GM19239 (cell line): ENCODE measurements at regions not wholly inside any gene's neighbourhood (a gene's known extent, or its start where the extent isn't known, plus 50 kb on each side); places are given as distances from the start of the nearest gene placed in this dataset.

ENCODE experiments used
- DNase-seq: peaks from one replicate; pipeline ENCODE4 v3.0.0; 2011; ENCODE audit warnings: low spot score; ENCODE audit not compliant: insufficient read length
- FAIRE-seq: peaks from 2 replicates; lab custom pipeline; 2011; peaks lifted over from hg19 to GRCh38; lab: Jason Lieb, UNC

DNA sequence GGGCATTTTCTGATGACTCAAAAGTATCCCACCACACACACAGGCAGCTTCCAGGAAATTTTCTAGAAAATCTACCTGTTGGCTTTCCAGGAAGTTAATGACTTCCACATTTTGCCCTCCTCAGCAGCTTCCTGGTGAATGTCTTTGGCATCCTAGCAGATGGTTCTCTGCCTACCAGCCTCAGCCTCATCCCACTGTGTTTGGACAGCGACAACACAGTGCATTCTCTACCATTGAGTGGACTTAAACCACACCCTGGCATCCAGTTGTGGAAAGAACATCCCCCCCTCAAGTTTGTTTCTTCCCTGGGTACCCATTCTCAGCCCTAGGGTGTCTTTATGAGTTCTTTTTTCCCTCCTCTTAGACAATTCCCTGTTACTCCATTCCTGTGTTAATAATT, 50.8 kb upstream of the GADL1 start:
- DNase-seq (no peak), FAIRE-seq (no peak)

DNA sequence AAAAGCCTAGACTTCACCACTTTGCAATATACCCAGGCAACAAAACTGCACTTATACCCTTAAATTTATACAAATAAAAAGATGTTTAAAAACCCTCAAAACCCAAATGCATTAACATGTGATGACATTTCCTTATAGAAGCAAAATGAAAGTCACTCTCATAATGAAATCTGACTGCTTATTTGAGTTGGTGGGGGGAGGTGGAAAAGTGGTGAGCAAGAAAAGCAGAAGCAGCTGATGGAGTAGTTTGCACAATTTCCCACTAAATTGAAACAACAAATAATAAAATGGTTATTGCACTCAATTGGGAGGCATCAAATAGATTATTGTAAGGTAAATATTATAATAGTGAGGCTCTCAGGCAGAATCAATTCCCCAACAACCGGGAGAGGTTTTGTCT, 54.0 kb upstream of the GADL1 start:
- FAIRE-seq (no peak), DNase-seq (no peak)

DNA sequence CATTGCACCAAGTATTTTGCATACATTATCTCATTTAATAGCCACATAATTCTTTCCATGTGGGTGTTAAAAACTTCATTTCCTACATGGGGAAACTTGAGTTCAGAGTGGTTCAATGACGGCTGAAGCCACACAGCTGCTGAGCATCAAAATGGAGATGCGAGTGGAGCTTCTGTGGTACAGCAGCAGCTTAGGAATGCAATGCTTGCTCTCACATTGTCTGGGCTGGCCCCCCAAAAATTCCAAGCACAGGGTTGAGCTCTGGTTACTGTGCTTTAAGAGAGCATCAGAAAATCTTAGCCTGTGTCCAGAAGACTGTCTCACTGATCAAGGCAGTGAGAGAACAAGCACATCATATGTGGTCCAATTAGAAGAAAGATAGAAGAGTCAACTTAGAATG, 57.4 kb upstream of the GADL1 start:
- FAIRE-seq = no peak
- no peak for DNase-seq

DNA sequence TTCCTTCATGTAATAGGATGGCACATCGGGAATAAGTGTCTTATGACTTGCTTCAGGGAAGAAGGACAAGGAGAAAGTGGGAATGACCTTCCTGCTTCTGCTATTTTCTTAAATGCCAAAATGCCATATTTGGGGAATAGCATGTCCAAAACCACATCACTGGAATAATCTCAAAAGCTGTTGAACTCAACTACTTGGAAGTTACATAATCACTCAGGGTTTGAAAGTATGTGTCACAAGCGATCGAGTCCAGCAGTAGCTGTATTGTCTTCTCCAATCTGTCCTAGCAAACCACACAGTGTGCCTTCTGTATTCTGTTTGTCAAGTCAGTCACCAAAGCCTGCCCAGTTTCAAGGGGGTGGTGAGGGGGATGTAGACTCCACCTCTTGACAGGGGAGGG, 58.3 kb upstream of the GADL1 start:
- no peak for FAIRE-seq
- DNase-seq = no peak

DNA sequence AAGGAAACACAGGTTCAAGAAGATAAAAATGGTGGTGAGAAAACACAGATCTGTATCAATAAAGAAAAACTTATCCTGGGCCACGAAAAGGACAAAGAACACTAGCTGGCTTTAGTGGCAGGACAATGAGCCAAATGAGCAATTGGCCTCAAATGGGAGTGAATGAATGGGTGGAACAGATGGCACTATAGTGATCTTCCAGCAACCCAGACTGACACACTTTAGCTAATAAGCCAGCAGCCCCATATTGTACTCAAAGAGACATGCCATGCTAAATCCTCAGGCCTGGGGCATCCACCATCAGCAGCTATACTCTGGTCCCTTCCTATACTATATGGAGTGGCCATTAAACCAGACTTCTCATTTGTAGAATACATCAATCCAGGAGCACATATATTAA, 60.0 kb upstream of the GADL1 start:
- FAIRE-seq (no peak), DNase-seq (no peak)

DNA sequence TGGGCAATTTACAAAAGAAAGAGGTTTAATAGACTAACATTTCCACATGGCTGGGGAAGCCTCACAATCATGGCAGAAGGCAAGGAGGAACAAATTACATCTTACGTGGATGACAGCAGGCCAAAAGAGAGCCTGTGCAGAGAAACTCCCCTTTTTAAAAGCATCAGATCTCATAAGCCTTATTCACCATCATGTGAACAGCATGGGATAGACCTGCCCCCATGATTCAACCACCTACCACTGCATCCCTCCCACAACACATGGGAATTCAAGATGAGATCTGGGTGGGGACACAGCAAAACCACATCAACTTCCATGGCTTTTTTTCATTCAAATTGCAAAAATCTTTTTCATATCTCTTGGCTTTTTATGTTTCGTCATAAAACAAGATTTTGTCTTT, 67.6 kb upstream of the GADL1 start:
- no peak for DNase-seq
- no peak for FAIRE-seq

DNA sequence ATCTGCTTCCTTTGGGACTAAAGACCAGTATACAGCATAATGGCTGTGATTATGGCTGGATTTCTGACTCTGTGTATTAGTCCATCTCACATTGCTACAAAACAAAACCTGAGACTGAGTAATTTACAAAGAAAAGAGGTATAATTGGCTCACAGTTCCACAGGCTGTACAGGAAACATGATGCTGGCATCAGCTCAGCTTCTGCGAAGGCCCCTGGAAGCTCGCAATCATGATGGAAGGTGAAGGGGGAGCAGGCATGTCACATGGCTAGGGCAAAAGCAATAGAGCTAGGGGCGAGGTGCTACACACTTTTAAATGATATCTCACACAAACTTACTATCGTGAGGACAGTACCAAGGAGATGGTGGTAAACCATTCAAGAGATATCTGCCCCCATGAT, 68.0 kb upstream of the GADL1 start:
- DNase-seq (no peak), FAIRE-seq (no peak)

DNA sequence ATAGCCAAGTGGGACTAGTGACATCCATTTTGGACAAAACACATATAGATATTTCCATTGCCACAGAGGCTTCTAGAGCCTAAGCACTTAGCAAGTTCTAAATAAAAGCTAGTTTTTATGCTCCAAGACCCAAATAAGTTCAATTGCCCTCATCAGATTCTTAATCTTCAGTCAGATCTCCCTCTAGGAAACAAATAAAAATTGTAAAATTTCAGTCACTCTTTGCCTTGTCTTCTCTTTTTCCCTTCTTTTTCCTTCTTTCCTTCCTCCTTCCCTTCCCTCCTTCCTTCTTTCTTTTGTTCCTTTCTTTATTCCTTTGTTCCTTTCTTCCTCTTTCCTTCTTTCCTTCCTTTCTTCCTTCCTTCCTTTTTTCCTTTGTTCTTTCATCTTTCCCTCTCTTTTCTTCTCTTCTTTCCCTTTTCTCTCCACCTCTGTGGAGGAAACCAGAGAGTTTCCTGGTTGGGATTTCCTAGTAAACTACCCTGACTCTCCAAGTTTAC, 68.8 kb upstream of the GADL1 start:
- DNase-seq = no peak
- no peak for FAIRE-seq

DNA sequence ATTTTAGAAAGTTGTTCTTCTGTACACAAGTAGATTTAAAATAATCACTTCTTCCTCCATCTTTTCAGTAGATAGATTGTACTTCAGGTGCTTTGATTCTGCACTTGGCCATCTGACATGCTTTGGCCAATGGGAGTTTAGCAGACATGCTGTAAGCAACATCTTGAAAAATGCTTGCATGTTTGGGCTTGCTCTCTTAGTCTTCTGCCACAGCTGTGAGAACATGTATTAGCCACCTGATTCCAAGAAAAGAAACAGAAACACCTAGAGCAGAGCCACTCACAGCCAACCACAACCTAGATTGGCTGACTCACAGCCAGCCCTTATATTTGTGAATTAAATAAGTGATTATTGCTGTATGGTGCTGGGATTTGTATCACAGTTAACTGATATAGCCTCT, 70.2 kb upstream of the GADL1 start:
- DNase-seq = no peak
- FAIRE-seq = no peak

DNA sequence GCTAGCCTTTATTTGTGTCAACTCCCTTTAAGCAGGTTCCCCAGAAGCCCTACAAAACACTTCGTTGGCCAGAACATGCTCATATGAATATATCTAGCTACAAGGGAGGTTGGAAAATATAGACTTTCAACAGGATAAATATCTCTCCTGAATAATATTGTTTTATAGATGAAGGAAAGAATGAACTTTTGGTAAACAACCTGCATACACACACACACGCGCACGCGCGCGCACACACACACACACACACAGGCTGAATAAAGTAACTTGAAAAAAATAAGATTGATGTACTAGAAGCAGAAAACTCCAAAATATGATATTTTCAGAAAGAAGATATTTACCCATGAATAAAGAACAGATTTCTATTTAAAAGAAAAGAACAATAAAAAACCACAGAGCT, 72.4 kb upstream of the GADL1 start:
- FAIRE-seq = no peak
- no peak for DNase-seq

DNA sequence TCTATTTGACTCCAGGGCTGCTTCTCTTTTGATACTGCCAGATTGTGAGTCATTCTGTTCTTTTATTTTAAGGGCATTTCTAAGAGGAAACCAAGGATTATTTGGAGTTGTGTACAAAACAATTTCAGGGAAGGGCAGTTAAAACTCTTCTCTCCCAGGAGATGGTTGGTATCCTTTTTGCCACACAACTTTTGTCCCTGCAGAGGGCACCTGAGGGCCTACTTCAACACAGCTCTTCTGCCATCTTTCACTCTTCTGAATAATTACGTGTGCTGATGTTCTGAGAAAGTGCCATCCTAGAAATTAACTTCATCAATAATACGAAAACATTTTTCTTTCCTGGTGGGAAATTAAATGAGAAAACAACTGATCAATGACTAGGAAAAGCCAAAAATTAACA, 75.7 kb upstream of the GADL1 start:
- FAIRE-seq = no peak

DNA sequence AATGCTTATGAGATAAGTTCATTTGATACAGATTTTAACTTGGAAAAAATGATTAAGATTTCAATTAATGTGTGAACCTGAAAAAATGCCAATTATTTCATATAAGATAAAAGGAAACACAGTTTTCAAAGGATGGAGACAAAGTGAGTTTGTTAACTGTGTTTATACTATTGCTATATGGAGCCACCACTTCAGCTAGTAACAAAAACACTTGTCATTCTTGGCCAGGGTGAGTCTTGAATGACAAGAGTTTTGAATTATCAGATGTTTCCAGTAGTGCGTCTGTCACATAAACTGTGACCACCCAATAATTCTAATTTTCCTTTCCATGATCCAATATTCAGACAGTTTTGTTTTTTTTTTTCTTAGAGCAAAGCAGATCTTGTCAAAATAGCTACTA, 78.0 kb upstream of the GADL1 start:
- DNase-seq = no peak
- FAIRE-seq = no peak

More for the DNA sequence above, 75.7 kb upstream of the GADL1 start:
- DNase-seq = no peak

DNA sequence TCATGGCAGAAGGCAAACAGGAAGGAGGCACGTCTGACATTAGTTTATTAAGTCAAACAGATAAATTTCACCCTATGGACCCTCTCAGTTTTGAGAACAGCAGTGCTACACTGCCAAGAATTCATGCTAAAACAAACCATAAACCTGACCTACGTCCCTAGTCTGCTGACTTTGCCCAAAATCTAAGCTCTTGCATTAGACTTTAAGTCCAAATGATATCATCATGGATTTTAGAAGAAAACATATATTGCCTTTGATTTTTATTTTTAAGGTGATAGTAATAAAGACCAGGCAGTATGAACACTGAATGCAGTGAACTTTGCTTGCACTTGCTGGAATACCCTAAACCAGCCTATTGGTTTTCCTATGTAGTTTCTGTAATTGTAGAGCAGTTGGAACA, 79.6 kb upstream of the GADL1 start:
- DNase-seq (no peak), FAIRE-seq (no peak)

DNA sequence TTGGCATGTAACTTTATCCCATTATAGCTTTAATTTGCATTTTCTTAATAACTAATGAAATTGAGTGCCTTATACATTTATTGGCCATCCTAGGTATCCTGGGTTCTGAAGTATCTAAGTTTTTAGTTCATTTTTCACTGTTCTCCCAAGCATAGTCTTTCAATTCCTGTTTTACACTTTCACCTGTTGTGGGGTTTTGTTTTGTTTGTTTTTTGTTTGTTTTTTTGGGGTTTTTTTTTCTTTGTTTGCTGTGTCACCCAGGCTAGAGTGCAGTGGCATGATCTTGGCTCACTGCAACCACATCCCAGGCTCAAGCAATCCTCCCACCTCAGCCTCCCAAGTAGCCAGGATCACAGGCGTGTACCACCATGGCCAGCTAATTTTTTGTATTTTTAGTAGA, 83.1 kb upstream of the GADL1 start:
- DNase-seq (no peak), FAIRE-seq (no peak)

DNA sequence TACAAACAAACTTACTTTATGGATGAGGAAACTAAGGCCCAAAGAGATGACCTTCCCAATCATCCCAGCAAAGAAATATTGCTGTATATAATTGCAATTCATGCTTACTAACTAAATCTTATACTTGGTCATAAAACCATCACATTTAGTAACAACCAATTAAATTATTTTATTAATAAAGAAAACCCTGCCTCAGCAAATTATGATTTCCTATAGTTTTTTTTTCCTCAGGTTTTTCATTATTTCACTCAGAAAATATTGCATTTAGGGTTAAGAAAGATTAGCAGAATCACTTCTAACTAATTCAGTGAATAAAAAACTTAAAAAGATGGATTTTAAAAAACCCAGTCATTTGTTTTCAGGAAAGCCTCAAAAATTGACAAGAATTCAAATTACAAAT, 86.5 kb upstream of the GADL1 start:
- FAIRE-seq = no peak
- no peak for DNase-seq

DNA sequence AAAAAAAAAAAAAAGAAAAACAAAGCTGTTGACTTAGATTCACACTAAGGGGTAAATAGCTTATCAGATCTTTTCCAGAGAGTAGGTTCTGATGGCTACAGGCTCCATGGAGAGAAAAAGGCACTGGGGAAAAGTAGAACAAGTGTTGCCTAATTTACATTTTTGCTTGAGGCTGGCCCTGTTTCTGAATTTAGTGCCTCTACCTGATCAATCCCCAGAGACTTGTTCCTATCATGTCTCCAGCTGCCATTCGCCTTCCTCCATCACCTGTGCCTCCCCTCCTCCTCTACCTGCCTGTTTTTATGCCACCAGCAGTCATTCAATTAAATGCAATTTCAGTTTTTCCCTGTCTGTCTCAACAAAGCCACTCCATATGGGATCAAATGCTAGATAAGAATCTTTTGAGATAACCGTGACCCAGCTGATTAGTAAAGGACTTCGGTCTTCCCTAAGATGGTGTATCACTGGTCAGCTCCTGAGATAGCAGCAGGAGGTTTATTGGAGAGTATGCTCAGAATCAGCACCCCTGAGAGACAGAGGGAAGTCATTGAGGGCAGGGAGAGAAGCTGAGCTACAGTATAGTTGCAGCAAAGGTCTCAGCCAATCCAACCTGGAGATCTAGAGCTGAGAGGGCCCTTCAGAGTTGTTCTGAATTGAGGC, 88.1 kb upstream of the GADL1 start:
- no peak for FAIRE-seq
- no peak for DNase-seq

DNA sequence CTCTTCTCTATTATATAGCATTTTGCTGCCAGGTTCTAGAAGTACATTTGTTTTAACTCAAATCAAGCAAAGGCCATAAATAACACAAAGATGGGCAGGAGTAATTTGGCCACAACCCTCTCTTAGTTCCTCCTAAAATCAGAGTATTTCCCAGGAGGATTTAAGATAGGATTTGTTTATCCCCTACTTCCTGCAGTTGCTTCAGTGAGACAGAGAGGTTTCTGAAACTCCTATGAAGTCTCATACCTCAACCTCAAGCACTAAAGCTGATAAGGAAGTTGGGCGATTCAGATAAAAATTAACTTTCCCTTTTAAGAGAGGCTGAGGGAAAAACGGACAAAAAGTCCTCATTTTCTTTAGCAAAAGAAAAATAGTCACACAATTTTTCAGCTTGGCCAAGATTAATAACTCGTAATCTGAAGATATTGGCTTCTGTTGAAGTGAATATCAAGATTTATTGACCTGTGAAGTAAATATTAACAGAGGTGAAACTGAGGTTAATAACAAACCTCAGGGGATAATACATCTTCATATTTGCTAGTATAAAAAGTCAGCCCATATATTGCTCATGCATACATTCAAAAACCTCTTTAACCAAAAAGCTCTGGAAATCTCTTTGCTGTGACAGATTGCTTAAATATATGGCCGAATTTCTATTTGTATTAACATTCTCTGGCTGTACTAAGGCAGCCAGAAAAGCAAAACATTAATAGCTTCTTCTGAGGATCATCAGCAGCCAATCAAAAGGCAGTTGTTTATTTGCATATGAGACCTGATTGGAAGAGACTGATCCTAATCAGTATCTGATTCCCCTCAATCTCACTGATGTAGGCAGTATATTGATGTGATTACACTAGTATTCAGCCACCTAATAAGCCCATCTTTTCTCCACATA, 90.6 kb upstream of the GADL1 start:
- DNase-seq = no peak
- FAIRE-seq = peak; percentile 8

DNA sequence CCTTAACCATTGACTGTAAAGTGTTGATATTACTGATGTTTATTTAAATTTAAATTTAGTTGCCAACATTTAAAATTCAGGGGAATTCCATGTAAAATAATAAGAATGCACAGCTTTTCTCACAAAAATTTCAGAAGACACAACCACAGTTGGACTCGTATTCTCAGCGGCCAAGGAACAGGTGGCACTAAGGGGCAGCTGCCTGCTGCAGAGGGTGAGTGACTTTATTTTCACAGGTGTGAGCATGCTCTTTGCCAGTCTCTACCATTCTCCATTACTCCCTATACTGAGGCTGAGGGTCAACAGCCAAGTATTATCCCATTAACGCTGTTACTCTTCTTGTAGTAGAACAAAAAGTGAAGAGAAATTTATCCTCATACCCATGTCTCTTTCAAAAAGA, 92.1 kb upstream of the GADL1 start:
- FAIRE-seq = no peak
- no peak for DNase-seq

DNA sequence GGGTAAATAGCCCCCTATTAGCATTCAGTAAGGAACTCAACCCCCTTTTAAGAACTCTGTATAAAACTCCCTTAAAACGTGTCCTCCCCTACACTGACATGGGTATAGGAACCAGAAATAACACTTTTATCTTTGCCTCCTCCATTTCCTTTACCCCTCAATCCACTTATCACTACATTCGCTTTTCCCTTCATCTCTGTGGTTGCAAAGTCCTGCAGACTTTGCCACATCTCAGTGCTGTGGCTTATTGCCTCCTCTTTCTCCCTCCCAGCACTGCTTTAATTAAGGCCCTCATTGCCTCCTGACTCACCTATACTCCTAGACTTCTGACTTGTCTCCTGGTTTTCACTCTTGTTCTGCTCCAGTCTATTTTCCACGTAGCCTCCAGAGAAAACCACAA, 94.3 kb upstream of the GADL1 start:
- no peak for FAIRE-seq

DNA sequence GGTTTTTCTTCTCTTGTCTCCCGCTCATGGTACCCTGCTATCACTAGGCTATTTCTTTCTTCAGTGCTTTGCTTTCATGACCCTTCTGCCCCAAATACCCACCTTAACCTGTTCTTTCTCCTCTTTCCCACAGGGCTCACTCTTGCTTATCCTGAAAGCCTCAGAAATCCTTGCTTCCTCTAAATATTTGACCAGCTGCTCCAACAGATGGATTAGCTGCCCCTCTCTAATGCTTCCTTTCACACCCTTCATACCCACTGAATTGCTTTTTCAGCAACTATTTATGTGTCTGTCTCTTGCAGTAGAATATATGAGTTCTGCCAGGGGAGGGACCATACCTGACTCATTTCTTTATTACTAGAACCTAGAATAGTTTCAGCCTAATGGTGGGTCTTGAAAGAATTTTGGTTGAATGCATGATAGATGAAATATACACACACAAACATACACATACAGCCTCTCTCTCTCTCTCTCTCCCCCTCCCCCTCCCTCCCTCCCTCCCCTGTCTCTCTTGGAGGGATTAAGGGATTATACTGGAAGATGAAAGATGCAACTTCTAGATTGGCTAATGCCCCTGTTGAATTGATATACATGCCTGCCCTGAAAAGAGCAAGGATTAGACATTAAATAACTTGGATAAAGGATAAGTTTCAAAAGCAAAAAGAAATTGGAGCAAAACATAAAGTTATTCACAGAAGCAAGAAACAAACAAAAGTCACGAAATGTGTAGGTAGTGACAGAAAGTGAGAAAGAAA, 95.0 kb upstream of the GADL1 start:
- no peak for FAIRE-seq

More for the DNA sequence above, 94.3 kb upstream of the GADL1 start:
- DNase-seq = no peak

DNA sequence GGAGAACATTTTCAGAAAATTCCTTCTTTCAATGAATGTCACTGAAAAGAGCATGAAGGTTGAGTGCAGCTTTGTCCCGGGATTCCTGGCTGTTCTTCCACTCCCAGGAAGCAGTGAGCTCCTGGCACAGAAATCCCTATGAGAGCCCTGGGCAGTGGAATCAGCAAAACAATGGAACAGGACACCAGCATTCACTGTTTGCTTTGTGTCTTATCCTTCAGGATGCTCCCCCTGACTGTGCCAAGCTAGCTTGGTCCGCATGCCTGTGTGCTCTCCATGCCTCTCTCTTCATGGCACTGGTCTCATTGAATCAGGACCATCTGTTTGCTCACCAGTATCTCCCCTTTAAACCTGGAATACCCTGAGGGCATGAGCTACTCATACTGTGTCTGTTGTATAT, 102.0 kb upstream of the GADL1 start:
- DNase-seq (no peak), FAIRE-seq (no peak)

More for the DNA sequence above, 95.0 kb upstream of the GADL1 start:
- no peak for DNase-seq
